Activated B cell treated with CpG ODN at 0.5 μM for 24 hours (primary cell): ENCODE measurements at regions not wholly inside any gene's neighbourhood (a gene's known extent, or its start where the extent isn't known, plus 50 kb on each side); places are given as distances from the start of the nearest gene placed in this dataset.

Experiments
- ATAC-seq: fragments of 200-7000 bp; cut with Tn5 transposase; one replicate; pipeline ENCODE4 v1.10.0; 2021; ENCODE audit warnings: low read depth, mild to moderate bottlenecking, moderate library complexity
- CTCF ChIA-PET: fragments of 350-600 bp; sonication (Branson Sonifier 250); formaldehyde crosslinking; loops from one replicate; lab custom pipeline; 2021; ENCODE audit warnings: antibody characterized with exemption; lab: Charles Lee
- POLR2A ChIA-PET: fragments of 350-600 bp; sonication (Branson Sonifier 250); formaldehyde crosslinking; loops from one replicate; lab custom pipeline; 2021; ENCODE audit warnings: antibody characterized with exemption; lab: Charles Lee
- DNase-seq: peaks from one replicate; pipeline ENCODE4 v3.0.0; 2022
- H3K27ac Mint-ChIP-seq: one replicate; pipeline ENCODE4 v1.8.0; 2020; ENCODE audit warnings: mixed read lengths
- H3K27me3 Mint-ChIP-seq: one replicate; pipeline ENCODE4 v1.8.0; 2021; ENCODE audit warnings: mixed read lengths
- H3K36me3 Mint-ChIP-seq: one replicate; pipeline ENCODE4 v1.8.0; 2021; ENCODE audit warnings: low read depth, mixed read lengths
- H3K4me1 Mint-ChIP-seq: one replicate; pipeline ENCODE4 v1.8.0; 2021; ENCODE audit warnings: mixed read lengths
- H3K4me3 Mint-ChIP-seq: one replicate; pipeline ENCODE4 v1.8.0; 2020; ENCODE audit warnings: mild to moderate bottlenecking, mixed read lengths
- H3K9me3 Mint-ChIP-seq: one replicate; pipeline ENCODE4 v1.8.0; 2020; ENCODE audit warnings: mixed read lengths
- intact Hi-C: fragments of 100-400 bp; cut with micrococcal nuclease; formaldehyde crosslinking; loops from one replicate; pipeline ENCODE4 v1.15.1; 2024
- TF ChIP-seq, protein P1 (sequence below): fragments of 200-600 bp; IDR thresholded peaks from one replicate; pipeline ENCODE4 v1.8.0; 2022; ENCODE audit warnings: antibody characterized with exemption, mild to moderate bottlenecking

- Mint-ChIP-seq H3K9me3 (no peaks in the 10 kb centered on the region), H3K36me3 (no peaks in the 10 kb centered on the region), H3K4me3 (no peak overlapping the region), H3K27me3 (no peaks in the 10 kb centered on the region), H3K4me1 (no peaks in the 10 kb centered on the region), H3K27ac (no peak overlapping the region)
- intact Hi-C loops = no loop called here
- ATAC-seq (no peak), DNase-seq (no peak)
- TF ChIP-seq, protein P1, sequence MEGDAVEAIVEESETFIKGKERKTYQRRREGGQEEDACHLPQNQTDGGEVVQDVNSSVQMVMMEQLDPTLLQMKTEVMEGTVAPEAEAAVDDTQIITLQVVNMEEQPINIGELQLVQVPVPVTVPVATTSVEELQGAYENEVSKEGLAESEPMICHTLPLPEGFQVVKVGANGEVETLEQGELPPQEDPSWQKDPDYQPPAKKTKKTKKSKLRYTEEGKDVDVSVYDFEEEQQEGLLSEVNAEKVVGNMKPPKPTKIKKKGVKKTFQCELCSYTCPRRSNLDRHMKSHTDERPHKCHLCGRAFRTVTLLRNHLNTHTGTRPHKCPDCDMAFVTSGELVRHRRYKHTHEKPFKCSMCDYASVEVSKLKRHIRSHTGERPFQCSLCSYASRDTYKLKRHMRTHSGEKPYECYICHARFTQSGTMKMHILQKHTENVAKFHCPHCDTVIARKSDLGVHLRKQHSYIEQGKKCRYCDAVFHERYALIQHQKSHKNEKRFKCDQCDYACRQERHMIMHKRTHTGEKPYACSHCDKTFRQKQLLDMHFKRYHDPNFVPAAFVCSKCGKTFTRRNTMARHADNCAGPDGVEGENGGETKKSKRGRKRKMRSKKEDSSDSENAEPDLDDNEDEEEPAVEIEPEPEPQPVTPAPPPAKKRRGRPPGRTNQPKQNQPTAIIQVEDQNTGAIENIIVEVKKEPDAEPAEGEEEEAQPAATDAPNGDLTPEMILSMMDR = no peak
- CTCF ChIA-PET = no interaction called here
- POLR2A ChIA-PET = no interaction called here
These were observed 372.5 kb upstream of the KLHL29 start for GRCh38 chr2:23012499-23012898.

GRCh38 chr2:23015651-23016200, 369.3 kb upstream of the KLHL29 start:
- ChIA-PET CTCF (no interaction called here), POLR2A (no interaction called here)
- Mint-ChIP-seq H3K27me3 (no peaks in the 10 kb centered on the region), H3K4me3 (no peak overlapping the region), H3K27ac (no peak overlapping the region), H3K4me1 (no peaks in the 10 kb centered on the region), H3K36me3 (no peaks in the 10 kb centered on the region), H3K9me3 (no peaks in the 10 kb centered on the region)
- DNase-seq (no peak), ATAC-seq (no peak)
- TF ChIP-seq, protein P1 = no peak
- intact Hi-C loops = no loop called here

- TF ChIP-seq, protein P1 = no peak
- DNase-seq (no peak), ATAC-seq (no peak)
- Mint-ChIP-seq H3K4me1 (no peaks in the 10 kb centered on the region), H3K9me3 (no peaks in the 10 kb centered on the region), H3K36me3 (no peaks in the 10 kb centered on the region), H3K27me3 (no peaks in the 10 kb centered on the region), H3K27ac (no peak overlapping the region), H3K4me3 (no peak overlapping the region)
- POLR2A ChIA-PET = no interaction called here
- intact Hi-C loops = no loop called here
- CTCF ChIA-PET = no interaction called here
These were observed 365.5 kb upstream of the KLHL29 start for GRCh38 chr2:23019476-23019875.

DNA sequence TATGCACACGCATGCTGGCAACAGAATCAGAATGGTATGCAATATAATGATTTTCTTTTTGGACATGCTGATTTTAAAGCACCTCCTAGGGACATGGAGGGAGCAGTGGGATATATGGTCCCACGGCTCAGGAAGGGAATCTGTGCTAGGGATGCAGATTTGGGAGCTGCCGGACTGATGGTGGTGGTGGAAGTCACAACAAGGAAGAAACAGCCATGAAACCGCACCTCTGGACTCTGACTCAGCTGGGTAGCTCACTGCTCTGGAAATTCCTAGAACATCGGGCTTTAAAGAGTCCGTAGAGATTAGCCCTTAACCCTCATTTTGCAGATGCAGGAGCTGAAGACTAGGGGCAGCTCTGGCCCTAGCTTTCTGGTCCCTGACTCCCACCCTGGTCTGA, 364.3 kb upstream of the KLHL29 start:
- H3K27me3 Mint-ChIP-seq = no peaks in the 10 kb centered on the region
- TF ChIP-seq, protein P1 = no peak
- POLR2A ChIA-PET = no interaction called here
- H3K27ac Mint-ChIP-seq = no peak overlapping the region
- CTCF ChIA-PET = no interaction called here
- intact Hi-C loops = no loop called here
- DNase-seq (no peak), ATAC-seq (no peak)
- H3K4me3 Mint-ChIP-seq = no peak overlapping the region
- no peaks in the 10 kb centered on the region for H3K36me3 Mint-ChIP-seq
- no peaks in the 10 kb centered on the region for H3K9me3 Mint-ChIP-seq
- no peaks in the 10 kb centered on the region for H3K4me1 Mint-ChIP-seq

DNA sequence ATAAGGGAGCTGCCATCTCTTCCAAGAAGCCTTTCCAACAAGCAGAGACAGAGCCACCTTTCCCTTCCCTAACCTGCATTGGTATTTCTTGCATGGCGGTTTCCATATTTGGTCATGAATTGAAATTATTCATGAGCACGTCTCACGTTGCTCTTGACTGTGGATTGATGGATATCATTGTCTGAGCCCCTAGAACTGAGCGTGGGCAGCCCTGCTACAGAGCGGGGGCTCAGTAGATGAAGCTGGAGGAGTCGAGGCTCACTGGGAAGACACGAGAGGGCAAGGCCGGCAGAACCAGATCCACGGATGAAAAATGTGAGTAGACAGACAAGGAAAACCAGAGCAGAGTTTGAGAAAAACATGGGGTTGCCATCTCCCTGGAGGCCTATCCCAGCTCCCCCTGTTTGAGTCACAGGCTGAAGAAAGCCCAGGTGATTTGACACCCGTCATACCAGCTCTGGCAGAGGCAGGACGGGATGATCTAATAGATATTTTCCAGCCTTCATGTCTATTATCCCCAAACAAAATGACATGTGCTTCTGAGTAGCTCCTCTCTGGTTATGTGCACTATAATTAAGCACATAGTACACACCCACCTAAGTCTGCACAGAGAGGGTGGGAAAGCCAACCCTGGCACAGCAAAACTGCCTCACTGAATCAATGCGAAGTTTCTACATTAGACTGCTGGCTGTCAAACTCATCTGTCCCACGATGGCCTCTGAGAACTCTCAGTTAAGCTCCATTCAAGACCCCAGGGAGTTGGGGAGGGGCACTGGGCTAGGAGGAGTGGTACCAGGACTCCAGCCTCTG, 363.5 kb upstream of the KLHL29 start:
- ChIA-PET CTCF (no interaction called here), POLR2A (no interaction called here)
- Mint-ChIP-seq H3K36me3 (no peaks in the 10 kb centered on the region), H3K9me3 (no peaks in the 10 kb centered on the region), H3K27ac (no peak overlapping the region), H3K4me1 (no peaks in the 10 kb centered on the region), H3K4me3 (no peak overlapping the region), H3K27me3 (no peaks in the 10 kb centered on the region)
- DNase-seq (no peak), ATAC-seq (no peak)
- TF ChIP-seq, protein P1 = no peak
- intact Hi-C loops = no loop called here
